Left lung (tissue), 4 donors: ENCODE measurements at regions not wholly inside any gene's neighbourhood (a gene's known extent, or its start where the extent isn't known, plus 50 kb on each side); places are given as distances from the start of the nearest gene placed in this dataset.
A peak's percentile ranks its signal among the peaks of the same experiment; 100 is the strongest.

Source experiments
- ATAC-seq: fragments of 200-7000 bp; cut with Tn5 transposase; one replicate; pipeline ENCODE4 v1.9.1; 2020; ENCODE audit warnings: moderate library complexity
- DNase-seq, 4 donors: peaks; one replicate each; pipeline ENCODE4 v3.0.0-alpha.2; 2013 to 2020
- H3K27ac ChIP-seq, 2 donors: fragments of 200-600 bp; sonication (generic) in 1 of 2; one replicate each; pipeline versions ENCODE4 v1.5.0 to v1.8.0; 2020 to 2021
- H3K27me3 ChIP-seq, 2 donors: fragments of 200-600 bp; sonication (generic) in 1 of 2; one replicate each; pipeline versions ENCODE4 v1.5.0 to v1.8.0; 2020 to 2021
- H3K36me3 ChIP-seq, 2 donors: fragments of 200-600 bp; sonication (generic) in 1 of 2; one replicate each; pipeline versions ENCODE4 v1.5.0 to v1.8.0; 2020 to 2021
- H3K4me1 ChIP-seq, 2 donors: fragments of 200-600 bp; one replicate each; pipeline ENCODE4 v1.8.0; 2021
- H3K4me3 ChIP-seq, 2 donors: fragments of 200-600 bp; sonication (generic) in 1 of 2; one replicate each; pipeline versions ENCODE4 v1.5.0 to v1.8.0; 2020 to 2021; ENCODE audit warnings: mild to moderate bottlenecking in 1 of 2
- H3K9me3 ChIP-seq, 2 donors: fragments of 200-600 bp; sonication (generic) in 1 of 2; one replicate each; pipeline versions ENCODE4 v1.5.0 to v1.8.0; 2020 to 2021
- CTCF ChIP-seq, 2 donors: fragments of 200-600 bp; sonication (generic) in 1 of 2; IDR thresholded peaks; one replicate each; pipeline versions ENCODE4 v1.5.0 to v1.8.0; 2021; ENCODE audit warnings: antibody characterized with exemption in 2 of 2
- intact Hi-C, 2 donors: fragments of 100-400 bp; cut with DNase I; formaldehyde crosslinking; loops; one replicate each; pipeline versions ENCODE4 v1.11.2 to v1.14.2; 2022
- donor health status: DM: no; HTN: yes; CAD: no.
- donor health status: DM: no; HTN: no; CAD: no.

- H3K4me1 ChIP-seq = no peaks in the 10 kb centered on the region
- no peak for TF ChIP-seq CTCF (IDR thresholded peaks at IDR 0.05)
- no peaks in the 10 kb centered on the region for H3K36me3 ChIP-seq
- H3K4me3 ChIP-seq = no peak overlapping the region
- peak overlapping the region; percentile 18 to 19 for H3K27ac ChIP-seq
- ATAC-seq (no peak), DNase-seq (no peak)
- intact Hi-C loops = no loop called here
- no peaks in the 10 kb centered on the region for H3K9me3 ChIP-seq
- H3K27me3 ChIP-seq = no peaks in the 10 kb centered on the region
Observed at GRCh38 chr3:152120601-152121269, 148.0 kb upstream of the MBNL1 start.

GRCh38 chr3:152121270-152121636 is 147.5 kb upstream of the MBNL1 start:
- Histone ChIP-seq H3K9me3 (no peaks in the 10 kb centered on the region), H3K27me3 (no peaks in the 10 kb centered on the region), H3K4me3 (no peak overlapping the region), H3K4me1 (no peaks in the 10 kb centered on the region), H3K27ac (peak overlapping the region; percentile 18 to 19), H3K36me3 (no peaks in the 10 kb centered on the region)
- no peak for DNase-seq
- TF ChIP-seq CTCF (IDR thresholded peaks at IDR 0.05) = no peak
- intact Hi-C loops = no loop called here
- ATAC-seq = peak; percentile 64

GRCh38 chr3:152122851-152123250 is 145.9 kb upstream of the MBNL1 start:
- no peaks in the 10 kb centered on the region for H3K36me3 ChIP-seq
- intact Hi-C loops = no loop called here
- ATAC-seq (no peak), DNase-seq (no peak)
- no peaks in the 10 kb centered on the region for H3K27me3 ChIP-seq
- no peak overlapping the region for H3K27ac ChIP-seq
- H3K4me3 ChIP-seq = no peak overlapping the region
- no peaks in the 10 kb centered on the region for H3K9me3 ChIP-seq
- no peak for TF ChIP-seq CTCF (IDR thresholded peaks at IDR 0.05)
- no peaks in the 10 kb centered on the region for H3K4me1 ChIP-seq

GRCh38 chr3:152123457-152123856 is 145.3 kb upstream of the MBNL1 start:
- DNase-seq (no peak), ATAC-seq (no peak)
- no peaks in the 10 kb centered on the region for H3K4me1 ChIP-seq
- no peak for TF ChIP-seq CTCF (IDR thresholded peaks at IDR 0.05)
- intact Hi-C loops = no loop called here
- no peak overlapping the region for H3K27ac ChIP-seq
- no peak overlapping the region for H3K4me3 ChIP-seq
- no peaks in the 10 kb centered on the region for H3K27me3 ChIP-seq
- no peaks in the 10 kb centered on the region for H3K36me3 ChIP-seq
- H3K9me3 ChIP-seq = no peaks in the 10 kb centered on the region

GRCh38 chr3:152126260-152126659 is 142.5 kb upstream of the MBNL1 start:
- H3K4me3 ChIP-seq = no peak overlapping the region
- no peak for TF ChIP-seq CTCF (IDR thresholded peaks at IDR 0.05)
- no peak for ATAC-seq
- H3K36me3 ChIP-seq = no peaks in the 10 kb centered on the region
- DNase-seq = no peak
- no peaks in the 10 kb centered on the region for H3K27me3 ChIP-seq
- no peaks in the 10 kb centered on the region for H3K9me3 ChIP-seq
- H3K4me1 ChIP-seq = no peaks in the 10 kb centered on the region
- intact Hi-C loops = no loop called here
- no peak overlapping the region for H3K27ac ChIP-seq
